ENCODE measurements at regions not wholly inside any gene's neighbourhood (a gene's known extent, or its start where the extent isn't known, plus 50 kb on each side); places are given as distances from the start of the nearest gene placed in this dataset.
A peak's percentile ranks its signal among the peaks of the same experiment; 100 is the strongest.
"Not testable (repeated sequence)": the region's sequence is repeated elsewhere in the genome, so short reads cannot be mapped to it uniquely, and the experiment has no call there.

GRCh38 chr4:9110700-9111099, 59.5 kb upstream of the FAM90A26 start:
- H3K4me1 ChIP-seq; H3K27me3 ChIP-seq; H3K36me3 ChIP-seq; H3K27ac ChIP-seq; DNase-seq; intact Hi-C loops (cut with DNase I); H3K4me3 ChIP-seq; H3K9me3 ChIP-seq: not testable (repeated sequence)
- 86 to 97% methylated on average over 3 of the region's 3 CpGs for WGBS, 2 donors

GRCh38 chr4:9103148-9103524, 67.1 kb upstream of the FAM90A26 start:
- intact Hi-C loops (cut with DNase I); H3K9me3 ChIP-seq; DNase-seq; H3K27me3 ChIP-seq; H3K36me3 ChIP-seq: not testable (repeated sequence)
- WGBS, 2 donors = 10 to 12% methylated on average over 3 to 5 of the region's 6 CpGs
- Histone ChIP-seq H3K4me1 (peaks cover 0 to 16% (median 0%) of the 10 kb centered on the region in 3 donors), H3K27ac (peak overlapping the region in 3 of 4 donors; percentile 58 to 73 (median 61)), H3K4me3 (peak overlapping the region; percentile 24 to 47 (median 36))
- peak in 5 of 6 experiments; percentile 27 to 51 (median 38) for TF ChIP-seq CTCF (IDR thresholded peaks at IDR 0.05)

GRCh38 chr4:9102471-9103147, 67.6 kb upstream of the FAM90A26 start:
- peak overlapping the region; percentile 30 to 73 (median 60) for H3K27ac ChIP-seq
- WGBS, 2 donors = 43 to 68% methylated on average over 17 to 20 of the region's 22 CpGs
- DNase-seq; H3K27me3 ChIP-seq; H3K36me3 ChIP-seq; H3K9me3 ChIP-seq; intact Hi-C loops (cut with DNase I): not testable (repeated sequence)
- H3K4me1 ChIP-seq = peaks cover 0 to 16% (median 0%) of the 10 kb centered on the region in 3 donors
- H3K4me3 ChIP-seq = peak overlapping the region; percentile 24 to 47 (median 36)

GRCh38 chr4:9096330-9096729, 73.9 kb upstream of the FAM90A26 start:
- H3K27ac ChIP-seq; H3K27me3 ChIP-seq; intact Hi-C loops (cut with DNase I): not testable (repeated sequence)

GRCh38 chr4:9078796-9079195, 91.4 kb upstream of the FAM90A26 start:
- WGBS, 2 donors = 92% methylated on average over 14 of the region's 15 CpGs; no CpG with 5 or more reads in 1 of the 2 donors

More at GRCh38 chr4:9096330-9096729, 73.9 kb upstream of the FAM90A26 start:
- H3K4me3 ChIP-seq, H3K4me1 ChIP-seq, H3K9me3 ChIP-seq, DNase-seq, H3K36me3 ChIP-seq: not testable (repeated sequence)
- WGBS, 2 donors = 74 to 82% methylated on average over 2 to 5 of the region's 5 CpGs

GRCh38 chr4:9076974-9077373, 93.2 kb upstream of the FAM90A26 start:
- intact Hi-C loops (cut with DNase I); H3K4me1 ChIP-seq; H3K27ac ChIP-seq; H3K9me3 ChIP-seq; H3K36me3 ChIP-seq; H3K27me3 ChIP-seq; H3K4me3 ChIP-seq; DNase-seq: not testable (repeated sequence)
- 86 to 97% methylated on average over 1 to 3 of the region's 3 CpGs for WGBS, 2 donors

More at GRCh38 chr4:9078796-9079195, 91.4 kb upstream of the FAM90A26 start:
- H3K36me3 ChIP-seq; H3K27ac ChIP-seq; intact Hi-C loops (cut with DNase I); H3K9me3 ChIP-seq; H3K27me3 ChIP-seq; H3K4me3 ChIP-seq; H3K4me1 ChIP-seq; DNase-seq: not testable (repeated sequence)

GRCh38 chr4:9076486-9076885, 93.7 kb upstream of the FAM90A26 start:
- H3K4me3 ChIP-seq; H3K9me3 ChIP-seq; H3K36me3 ChIP-seq; H3K27ac ChIP-seq; DNase-seq; intact Hi-C loops (cut with DNase I); H3K27me3 ChIP-seq; H3K4me1 ChIP-seq: not testable (repeated sequence)
- 83 to 88% methylated on average over 2 of the region's 2 CpGs for WGBS, 2 donors

- H3K4me1 ChIP-seq; H3K27ac ChIP-seq; H3K9me3 ChIP-seq; DNase-seq; intact Hi-C loops (cut with DNase I); H3K4me3 ChIP-seq; H3K27me3 ChIP-seq; H3K36me3 ChIP-seq: not testable (repeated sequence)
- WGBS, 2 donors = 57 to 61% methylated on average over 5 to 6 of the region's 6 CpGs
Measured at GRCh38 chr4:9073371-9073770, 96.8 kb upstream of the FAM90A26 start.

- not testable (repeated sequence) for H3K27ac ChIP-seq, DNase-seq
Measured at GRCh38 chr4:9072521-9073220, 97.5 kb upstream of the FAM90A26 start.

GRCh38 chr4:9067923-9068322, 102.3 kb upstream of the FAM90A26 start:
- H3K36me3 ChIP-seq; DNase-seq; H3K4me3 ChIP-seq; H3K27me3 ChIP-seq; intact Hi-C loops (cut with DNase I); H3K4me1 ChIP-seq; H3K27ac ChIP-seq: not testable (repeated sequence)
- peaks cover 0 to 21% (median 0%) of the 10 kb centered on the region in 3 donors for H3K9me3 ChIP-seq
- 84 to 89% methylated on average over 2 of the region's 2 CpGs for WGBS, 2 donors

More at GRCh38 chr4:9072521-9073220, 97.5 kb upstream of the FAM90A26 start:
- WGBS, 2 donors = 29 to 43% methylated on average over 11 to 14 of the region's 14 CpGs
- H3K9me3 ChIP-seq; H3K4me3 ChIP-seq; H3K36me3 ChIP-seq; intact Hi-C loops (cut with DNase I); H3K4me1 ChIP-seq; H3K27me3 ChIP-seq: not testable (repeated sequence)

GRCh38 chr4:9063612-9064011, 106.6 kb upstream of the FAM90A26 start:
- 68 to 77% methylated on average over 5 of the region's 5 CpGs for WGBS, 2 donors
- H3K4me1 ChIP-seq; H3K27me3 ChIP-seq; DNase-seq; H3K27ac ChIP-seq; H3K36me3 ChIP-seq; H3K4me3 ChIP-seq; intact Hi-C loops (cut with DNase I): not testable (repeated sequence)
- peaks cover 0 to 21% (median 0%) of the 10 kb centered on the region in 3 donors for H3K9me3 ChIP-seq

GRCh38 chr4:9024866-9025265, 145.3 kb upstream of the FAM90A26 start:
- H3K9me3 ChIP-seq; H3K27me3 ChIP-seq; H3K4me3 ChIP-seq; H3K36me3 ChIP-seq; intact Hi-C loops (cut with DNase I); H3K4me1 ChIP-seq; H3K27ac ChIP-seq; DNase-seq: not testable (repeated sequence)
- 24 to 31% methylated on average over 3 of the region's 3 CpGs for WGBS, 2 donors

Measured in esophagus squamous epithelium (tissue), 5 donors.